ENCODE measurements at regions not wholly inside any gene's neighbourhood (a gene's known extent, or its start where the extent isn't known, plus 50 kb on each side); places are given as distances from the start of the nearest gene placed in this dataset.

GRCh38 chr4:124243671-124244366, 468.7 kb downstream of the ANKRD50 start:
- TF ChIP-seq CTCF (IDR thresholded peaks at IDR 0.05; ENCODE audit: low read depth, low read length, poor library complexity, severe bottlenecking): no peak
- TF ChIP-seq EZH2phosphoT487 (IDR thresholded peaks at IDR 0.05; ENCODE audit: borderline replicate concordance, low read length): no peak
- Histone ChIP-seq H3K9me3 (ENCODE audit: control insufficient read depth, insufficient read depth, low read length) (no peaks in the 10 kb centered on the region), H3K4me3 (ENCODE audit: low read length) (no peak overlapping the region), H3K4me2 (ENCODE audit: low read length) (no peak overlapping the region), H3K9me2 (replicated peaks; ENCODE audit: control insufficient read depth, low read length) (no peaks in the 10 kb centered on the region), H3K79me2 (ENCODE audit: control insufficient read depth, low read length) (no peaks in the 10 kb centered on the region), H4K20me1 (ENCODE audit: control insufficient read depth, insufficient read depth, low read depth, low read length) (no peaks in the 10 kb centered on the region), H3F3A (ENCODE audit: control insufficient read depth, insufficient read depth) (no peaks in the 10 kb centered on the region), H3K27ac (ENCODE audit: low read depth, low read length) (no peak overlapping the region), H3K4me1 (ENCODE audit: control insufficient read depth, low read length) (no peaks in the 10 kb centered on the region), H3K27me3 (ENCODE audit: control insufficient read depth, low read length) (no peaks in the 10 kb centered on the region), H3K36me3 (ENCODE audit: control insufficient read depth, low read length) (no peaks in the 10 kb centered on the region)

- Histone ChIP-seq H3K27me3 (ENCODE audit: control insufficient read depth, low read length) (no peaks in the 10 kb centered on the region), H3K27ac (ENCODE audit: low read depth, low read length) (no peak overlapping the region), H3F3A (ENCODE audit: control insufficient read depth, insufficient read depth) (no peaks in the 10 kb centered on the region), H3K36me3 (ENCODE audit: control insufficient read depth, low read length) (no peaks in the 10 kb centered on the region), H3K4me3 (ENCODE audit: low read length) (no peak overlapping the region), H3K9me3 (ENCODE audit: control insufficient read depth, insufficient read depth, low read length) (no peaks in the 10 kb centered on the region), H3K4me2 (ENCODE audit: low read length) (no peak overlapping the region), H3K4me1 (ENCODE audit: control insufficient read depth, low read length) (no peaks in the 10 kb centered on the region), H3K9me2 (replicated peaks; ENCODE audit: control insufficient read depth, low read length) (no peaks in the 10 kb centered on the region), H4K20me1 (ENCODE audit: control insufficient read depth, insufficient read depth, low read depth, low read length) (no peaks in the 10 kb centered on the region), H3K79me2 (ENCODE audit: control insufficient read depth, low read length) (no peaks in the 10 kb centered on the region)
- TF ChIP-seq CTCF (IDR thresholded peaks at IDR 0.05; ENCODE audit: low read depth, low read length, poor library complexity, severe bottlenecking): no peak
- no peak for TF ChIP-seq EZH2phosphoT487 (IDR thresholded peaks at IDR 0.05; ENCODE audit: borderline replicate concordance, low read length)
Observed at GRCh38 chr4:124253080-124253479, 459.5 kb downstream of the ANKRD50 start.

GRCh38 chr4:124262211-124263179, 450.0 kb downstream of the ANKRD50 start:
- Histone ChIP-seq H3K9me3 (ENCODE audit: control insufficient read depth, insufficient read depth, low read length) (no peaks in the 10 kb centered on the region), H4K20me1 (ENCODE audit: control insufficient read depth, insufficient read depth, low read depth, low read length) (no peaks in the 10 kb centered on the region), H3K79me2 (ENCODE audit: control insufficient read depth, low read length) (no peaks in the 10 kb centered on the region), H3K4me2 (ENCODE audit: low read length) (no peak overlapping the region), H3K36me3 (ENCODE audit: control insufficient read depth, low read length) (no peaks in the 10 kb centered on the region), H3K27me3 (ENCODE audit: control insufficient read depth, low read length) (no peaks in the 10 kb centered on the region), H3K4me3 (ENCODE audit: low read length) (no peak overlapping the region), H3K4me1 (ENCODE audit: control insufficient read depth, low read length) (no peaks in the 10 kb centered on the region), H3F3A (ENCODE audit: control insufficient read depth, insufficient read depth) (no peaks in the 10 kb centered on the region), H3K27ac (ENCODE audit: low read depth, low read length) (no peak overlapping the region), H3K9me2 (replicated peaks; ENCODE audit: control insufficient read depth, low read length) (no peaks in the 10 kb centered on the region)
- TF ChIP-seq CTCF (IDR thresholded peaks at IDR 0.05; ENCODE audit: low read depth, low read length, poor library complexity, severe bottlenecking): peak; percentile 68
- no peak for TF ChIP-seq EZH2phosphoT487 (IDR thresholded peaks at IDR 0.05; ENCODE audit: borderline replicate concordance, low read length)

Measured in DOHH2 (cell line).